ENCODE measurements at regions not wholly inside any gene's neighbourhood (a gene's known extent, or its start where the extent isn't known, plus 50 kb on each side); places are given as distances from the start of the nearest gene placed in this dataset.

DNA sequence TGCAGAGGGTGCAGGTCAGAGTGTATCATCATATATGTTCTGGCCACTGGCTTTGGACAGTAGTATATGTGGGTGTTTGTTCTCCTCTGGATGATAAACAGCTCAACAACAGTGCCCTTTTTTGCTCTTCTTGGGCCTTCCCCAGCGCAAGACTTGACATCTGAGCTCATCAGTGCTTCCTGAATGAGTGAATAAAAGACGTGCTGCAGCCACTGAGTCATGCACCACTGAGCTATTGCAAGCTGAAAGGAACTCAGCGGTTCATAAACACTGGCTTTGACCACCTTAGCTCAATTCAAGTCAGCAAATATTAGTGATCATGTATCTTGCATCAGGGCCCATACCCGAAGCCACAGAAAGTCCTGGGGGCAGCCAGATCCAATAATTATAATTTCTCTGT is 105.3 kb upstream of the KCNG1 start:
- TF ChIP-seq PPARA (CRISPR knock-in tag; IDR thresholded peaks at IDR 0.05; ENCODE audit: borderline replicate concordance) (no peak), ARNTL (CRISPR knock-in tag; IDR thresholded peaks at IDR 0.05; ENCODE audit: borderline replicate concordance, low read depth) (no peak), TCF4 (CRISPR knock-in tag; IDR thresholded peaks at IDR 0.05; ENCODE audit: borderline replicate concordance) (no peak), TOX (CRISPR knock-in tag; IDR thresholded peaks at IDR 0.05; ENCODE audit: borderline replicate concordance) (no peak), ZNF8 (CRISPR knock-in tag; IDR thresholded peaks at IDR 0.05) (no peak), RARB (CRISPR knock-in tag; IDR thresholded peaks at IDR 0.05) (no peak)

All from SK-N-SH treated with all-trans-retinoic acid at 6 μM for 48 hours (cell line).